Left kidney (tissue), 1 donor: ENCODE measurements at regions not wholly inside any gene's neighbourhood (a gene's known extent, or its start where the extent isn't known, plus 50 kb on each side); places are given as distances from the start of the nearest gene placed in this dataset.

Source experiments
- DNase-seq: peaks from one replicate; pipeline ENCODE4 v3.0.0-alpha.2; 2013

GRCh38 chr4:8710946-8711345 is 118.4 kb downstream of the CPZ start:
- no peak for DNase-seq

GRCh38 chr4:8710416-8710815 is 117.9 kb downstream of the CPZ start:
- no peak for DNase-seq

- no peak for DNase-seq
These were observed 117.3 kb downstream of the CPZ start for GRCh38 chr4:8709729-8710360.

GRCh38 chr4:8709050-8709728 is 116.6 kb downstream of the CPZ start:
- no peak for DNase-seq

GRCh38 chr4:8708401-8709021 is 115.9 kb downstream of the CPZ start:
- no peak for DNase-seq

GRCh38 chr4:8707045-8707781 is 114.6 kb downstream of the CPZ start:
- no peak for DNase-seq

- no peak for DNase-seq
These were observed 113.9 kb downstream of the CPZ start for GRCh38 chr4:8706216-8707044.

GRCh38 chr4:8705161-8706145 is 112.9 kb downstream of the CPZ start:
- DNase-seq: no peak

DNA sequence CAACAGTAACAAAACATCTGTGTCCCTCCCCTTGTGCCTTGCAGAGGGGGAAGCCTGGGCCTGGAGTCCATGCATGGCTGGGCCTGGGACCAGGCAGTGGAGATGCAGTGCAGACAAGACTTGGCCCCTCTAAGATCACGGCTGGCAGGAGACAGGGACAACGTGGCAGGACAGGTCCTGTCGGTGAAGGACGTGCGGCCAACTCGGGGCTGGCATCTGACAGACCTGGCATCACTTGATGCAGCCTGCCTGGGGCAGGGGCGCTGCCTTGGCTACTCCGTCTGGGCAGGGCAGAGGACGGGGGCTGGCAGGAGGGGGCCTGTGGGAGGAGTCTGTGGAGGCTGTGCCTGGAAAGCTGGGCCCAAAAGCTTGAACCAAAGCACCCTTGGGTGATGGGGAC is 112.1 kb downstream of the CPZ start:
- no peak for DNase-seq

DNA sequence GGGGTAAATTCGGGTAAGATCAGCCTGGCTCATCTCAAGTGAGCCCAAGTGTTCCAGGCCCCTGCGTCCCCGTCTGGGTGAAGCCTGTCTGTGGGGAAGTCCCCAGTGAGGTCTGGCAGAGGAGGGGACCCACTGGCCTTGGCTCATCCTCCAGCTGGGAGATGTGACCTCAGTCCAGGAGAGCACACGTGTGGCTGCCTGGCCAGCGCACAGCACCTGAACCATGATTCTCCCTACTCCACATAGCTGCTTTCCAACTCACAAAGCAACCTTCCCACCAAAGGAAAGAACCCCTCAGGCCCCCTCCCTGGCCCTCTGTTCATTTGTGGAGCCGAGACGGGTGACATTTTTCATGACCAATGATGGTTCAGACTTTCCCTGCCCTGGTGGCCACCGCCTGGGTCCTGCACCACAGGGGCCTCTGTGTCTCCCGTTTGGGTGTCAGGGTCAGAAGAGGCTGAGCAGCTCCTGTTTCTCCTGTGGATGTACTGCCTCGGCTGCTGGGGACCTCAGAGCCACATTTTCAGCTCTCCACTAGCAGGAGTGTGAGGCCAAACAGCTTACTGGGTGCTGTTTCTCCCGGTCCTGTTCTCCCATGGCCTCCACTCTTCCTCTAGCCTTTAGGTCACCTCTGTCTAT is 111.4 kb downstream of the CPZ start:
- DNase-seq: no peak

- no peak for DNase-seq
These were observed 110.8 kb downstream of the CPZ start for GRCh38 chr4:8703401-8703696.

GRCh38 chr4:8702516-8703400 is 110.2 kb downstream of the CPZ start:
- DNase-seq: no peak

DNA sequence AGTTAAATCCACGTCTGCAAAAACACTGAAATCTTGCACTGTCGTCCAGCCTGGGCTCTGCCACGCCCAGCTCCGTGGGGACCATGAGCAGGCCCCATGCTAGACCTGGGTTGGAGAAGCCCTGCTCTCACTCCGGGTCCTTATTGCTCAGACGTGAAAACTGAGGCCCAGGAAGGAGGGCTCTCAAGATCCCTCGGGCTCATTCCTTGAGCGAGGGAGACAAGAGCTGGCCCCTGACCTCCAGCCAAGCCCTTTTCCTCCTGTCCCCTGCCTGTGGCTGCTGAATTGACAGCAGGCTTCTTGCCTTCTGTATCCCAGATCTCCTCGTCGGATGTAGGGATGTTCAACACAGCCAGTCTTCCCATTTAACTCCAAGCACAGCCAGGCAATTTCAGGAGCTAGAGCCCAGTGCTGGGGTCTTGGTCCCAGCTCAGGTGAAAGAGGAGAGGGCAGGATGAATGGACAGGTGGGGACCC is 109.5 kb downstream of the CPZ start:
- DNase-seq: no peak

GRCh38 chr4:8701126-8702019 is 108.8 kb downstream of the CPZ start:
- DNase-seq: no peak

GRCh38 chr4:8700531-8700930 is 108.0 kb downstream of the CPZ start:
- DNase-seq: no peak

DNA sequence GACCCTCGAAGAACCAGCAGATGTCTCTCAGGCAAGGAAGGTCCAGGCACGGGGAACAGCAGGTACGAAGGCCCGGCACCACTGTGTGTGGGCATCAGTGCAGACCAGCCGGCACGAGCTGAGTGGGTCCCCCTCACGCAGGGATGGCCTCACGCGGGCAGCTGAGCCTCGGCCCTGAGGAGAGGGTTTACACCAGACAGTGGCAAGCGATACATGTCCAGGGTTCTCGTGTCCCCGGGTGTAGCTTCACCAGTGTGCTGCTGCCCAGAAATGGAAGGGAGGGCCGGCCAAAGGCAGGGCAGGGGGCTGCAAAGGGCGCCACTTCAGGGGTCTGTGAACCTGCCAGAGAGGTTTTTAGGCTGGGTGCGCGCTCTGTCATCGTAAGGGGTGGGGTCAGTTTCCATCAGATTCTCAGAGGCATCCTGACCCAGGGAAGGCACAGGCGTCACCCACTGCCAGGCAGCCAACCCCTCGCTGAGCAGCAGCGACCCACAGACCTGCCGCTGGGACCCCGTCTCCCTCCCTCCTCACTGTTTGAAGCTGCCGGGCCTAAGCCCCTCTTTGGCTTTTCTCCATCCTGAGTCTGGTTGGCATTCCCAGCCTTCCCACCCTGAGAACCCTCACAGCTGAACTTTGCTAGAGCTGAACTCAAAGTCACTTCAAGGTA is 107.0 kb downstream of the CPZ start:
- DNase-seq: no peak

- DNase-seq: no peak
These were observed 106.5 kb downstream of the CPZ start for GRCh38 chr4:8699063-8699385.
